ENCODE measurements at regions not wholly inside any gene's neighbourhood (a gene's known extent, or its start where the extent isn't known, plus 50 kb on each side); places are given as distances from the start of the nearest gene placed in this dataset.

DNA sequence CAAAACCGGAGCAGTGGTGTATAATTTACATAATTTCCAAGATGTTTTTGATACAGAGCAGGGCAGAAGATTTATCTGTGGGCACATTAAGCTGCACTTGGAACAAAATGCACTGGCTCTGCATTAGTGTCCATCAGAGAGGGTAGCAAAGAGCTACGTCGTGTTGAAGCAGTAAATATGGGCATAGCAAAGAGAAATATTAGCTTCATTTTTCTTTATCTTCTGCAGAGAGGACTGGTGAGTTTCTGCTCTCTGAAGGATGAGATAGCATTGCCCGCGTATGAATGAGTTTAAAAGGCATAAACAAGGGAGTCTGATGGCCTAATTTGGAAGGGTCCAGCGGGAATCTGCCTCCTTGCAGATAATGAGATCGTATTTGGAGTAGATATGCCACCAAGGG, 227.8 kb upstream of the CDH11 start:
- TF ChIP-seq, protein P1, sequence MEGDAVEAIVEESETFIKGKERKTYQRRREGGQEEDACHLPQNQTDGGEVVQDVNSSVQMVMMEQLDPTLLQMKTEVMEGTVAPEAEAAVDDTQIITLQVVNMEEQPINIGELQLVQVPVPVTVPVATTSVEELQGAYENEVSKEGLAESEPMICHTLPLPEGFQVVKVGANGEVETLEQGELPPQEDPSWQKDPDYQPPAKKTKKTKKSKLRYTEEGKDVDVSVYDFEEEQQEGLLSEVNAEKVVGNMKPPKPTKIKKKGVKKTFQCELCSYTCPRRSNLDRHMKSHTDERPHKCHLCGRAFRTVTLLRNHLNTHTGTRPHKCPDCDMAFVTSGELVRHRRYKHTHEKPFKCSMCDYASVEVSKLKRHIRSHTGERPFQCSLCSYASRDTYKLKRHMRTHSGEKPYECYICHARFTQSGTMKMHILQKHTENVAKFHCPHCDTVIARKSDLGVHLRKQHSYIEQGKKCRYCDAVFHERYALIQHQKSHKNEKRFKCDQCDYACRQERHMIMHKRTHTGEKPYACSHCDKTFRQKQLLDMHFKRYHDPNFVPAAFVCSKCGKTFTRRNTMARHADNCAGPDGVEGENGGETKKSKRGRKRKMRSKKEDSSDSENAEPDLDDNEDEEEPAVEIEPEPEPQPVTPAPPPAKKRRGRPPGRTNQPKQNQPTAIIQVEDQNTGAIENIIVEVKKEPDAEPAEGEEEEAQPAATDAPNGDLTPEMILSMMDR (IDR thresholded peaks at IDR 0.05; ENCODE audit: low read depth, low read length, poor library complexity, severe bottlenecking) = no peak
- TF ChIP-seq EZH2phosphoT487 (IDR thresholded peaks at IDR 0.05; ENCODE audit: borderline replicate concordance, low read length) = no peak
- H3K9me2 ChIP-seq (replicated peaks; ENCODE audit: control insufficient read depth, low read length) = no peaks in the 10 kb centered on the region

DNA sequence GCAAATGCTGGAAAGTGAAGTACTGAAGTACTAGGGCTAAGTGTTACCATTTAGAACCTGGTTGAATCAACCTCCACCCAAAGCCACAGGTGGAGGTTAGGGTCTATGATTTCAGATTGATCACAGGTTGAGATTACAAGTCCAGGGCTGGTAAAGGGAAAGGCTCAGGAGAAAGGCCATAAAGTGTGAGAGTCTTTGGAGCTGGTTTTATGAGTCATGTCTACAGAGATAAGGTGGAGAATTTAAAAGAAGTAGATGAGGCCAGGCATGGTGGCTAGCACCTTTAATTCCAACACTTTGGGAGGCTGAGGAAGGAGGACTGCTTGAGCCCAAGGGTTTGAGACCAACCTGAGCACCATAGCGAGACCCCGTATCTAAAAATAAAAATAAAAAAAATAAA, 221.7 kb upstream of the CDH11 start:
- Histone ChIP-seq H3K36me3 (ENCODE audit: control insufficient read depth, low read length) (no peaks in the 10 kb centered on the region), H3K4me2 (ENCODE audit: low read length) (no peak overlapping the region), H3K4me1 (ENCODE audit: control insufficient read depth, low read length) (no peaks in the 10 kb centered on the region), H4K20me1 (ENCODE audit: control insufficient read depth, insufficient read depth, low read depth, low read length) (no peaks in the 10 kb centered on the region), H3K27me3 (ENCODE audit: control insufficient read depth, low read length) (no peaks in the 10 kb centered on the region), H3K79me2 (ENCODE audit: control insufficient read depth, low read length) (no peaks in the 10 kb centered on the region), H3F3A (ENCODE audit: control insufficient read depth, insufficient read depth) (no peaks in the 10 kb centered on the region), H3K27ac (ENCODE audit: low read depth, low read length) (no peak overlapping the region), H3K9me3 (ENCODE audit: control insufficient read depth, insufficient read depth, low read length) (no peaks in the 10 kb centered on the region), H3K4me3 (ENCODE audit: low read length) (no peak overlapping the region), H3K9me2 (replicated peaks; ENCODE audit: control insufficient read depth, low read length) (no peaks in the 10 kb centered on the region)
- TF ChIP-seq, protein P1 (IDR thresholded peaks at IDR 0.05; ENCODE audit: low read depth, low read length, poor library complexity, severe bottlenecking) = no peak
- no peak for TF ChIP-seq EZH2phosphoT487 (IDR thresholded peaks at IDR 0.05; ENCODE audit: borderline replicate concordance, low read length)

More for the DNA sequence above, 227.8 kb upstream of the CDH11 start:
- Histone ChIP-seq H3K9me3 (ENCODE audit: control insufficient read depth, insufficient read depth, low read length) (no peaks in the 10 kb centered on the region), H3K4me1 (ENCODE audit: control insufficient read depth, low read length) (no peaks in the 10 kb centered on the region), H4K20me1 (ENCODE audit: control insufficient read depth, insufficient read depth, low read depth, low read length) (no peaks in the 10 kb centered on the region), H3K36me3 (ENCODE audit: control insufficient read depth, low read length) (no peaks in the 10 kb centered on the region), H3K4me2 (ENCODE audit: low read length) (no peak overlapping the region), H3K79me2 (ENCODE audit: control insufficient read depth, low read length) (no peaks in the 10 kb centered on the region), H3K4me3 (ENCODE audit: low read length) (no peak overlapping the region), H3K27me3 (ENCODE audit: control insufficient read depth, low read length) (no peaks in the 10 kb centered on the region), H3K27ac (ENCODE audit: low read depth, low read length) (no peak overlapping the region), H3F3A (ENCODE audit: control insufficient read depth, insufficient read depth) (no peaks in the 10 kb centered on the region)

DNA sequence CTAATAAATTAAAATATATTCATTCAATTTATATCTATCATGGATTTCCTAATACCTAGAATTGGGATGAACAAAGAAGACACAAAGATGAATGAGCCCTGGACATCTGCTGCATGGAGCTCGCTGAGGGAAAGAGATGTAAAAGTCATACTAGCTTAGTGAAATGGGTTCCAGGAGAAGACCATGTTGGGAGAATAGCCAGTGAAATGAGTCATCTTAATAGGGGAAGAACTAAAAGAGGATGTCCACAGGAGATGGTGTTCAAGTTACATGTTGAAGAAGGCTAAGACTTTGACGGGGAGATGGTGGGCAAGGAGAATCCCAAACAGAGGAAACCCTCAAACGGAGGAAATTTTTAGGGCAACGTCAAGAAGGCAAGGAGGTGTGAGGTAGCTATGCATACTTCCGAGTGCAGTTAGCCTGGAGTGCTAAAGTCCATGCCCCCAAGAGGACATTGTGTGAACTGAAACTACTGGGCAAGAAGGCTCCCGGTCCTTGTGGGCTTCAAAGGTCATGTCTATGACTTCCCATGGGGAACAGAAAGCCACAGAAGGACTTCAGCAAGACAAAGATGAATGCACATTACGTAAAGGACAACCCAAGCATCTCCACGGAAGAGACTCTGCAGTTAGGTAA, 220.5 kb upstream of the CDH11 start:
- H4K20me1 ChIP-seq (ENCODE audit: control insufficient read depth, insufficient read depth, low read depth, low read length) = no peaks in the 10 kb centered on the region
- H3K4me3 ChIP-seq (ENCODE audit: low read length) = no peak overlapping the region
- no peaks in the 10 kb centered on the region for H3K79me2 ChIP-seq (ENCODE audit: control insufficient read depth, low read length)
- no peaks in the 10 kb centered on the region for H3K27me3 ChIP-seq (ENCODE audit: control insufficient read depth, low read length)
- H3K9me2 ChIP-seq (replicated peaks; ENCODE audit: control insufficient read depth, low read length) = no peaks in the 10 kb centered on the region
- no peaks in the 10 kb centered on the region for H3K36me3 ChIP-seq (ENCODE audit: control insufficient read depth, low read length)
- H3K27ac ChIP-seq (ENCODE audit: low read depth, low read length) = no peak overlapping the region
- H3K4me1 ChIP-seq (ENCODE audit: control insufficient read depth, low read length) = no peaks in the 10 kb centered on the region
- no peak for TF ChIP-seq EZH2phosphoT487 (IDR thresholded peaks at IDR 0.05; ENCODE audit: borderline replicate concordance, low read length)
- TF ChIP-seq, protein P1 (IDR thresholded peaks at IDR 0.05; ENCODE audit: low read depth, low read length, poor library complexity, severe bottlenecking) = no peak
- no peak overlapping the region for H3K4me2 ChIP-seq (ENCODE audit: low read length)
- no peaks in the 10 kb centered on the region for H3F3A ChIP-seq (ENCODE audit: control insufficient read depth, insufficient read depth)
- no peaks in the 10 kb centered on the region for H3K9me3 ChIP-seq (ENCODE audit: control insufficient read depth, insufficient read depth, low read length)

All from DOHH2 (cell line).